Uterus (tissue), 2 donors: ENCODE measurements at regions not wholly inside any gene's neighbourhood (a gene's known extent, or its start where the extent isn't known, plus 50 kb on each side); places are given as distances from the start of the nearest gene placed in this dataset.

ENCODE experiments used
- CTCF ChIP-seq, 4 experiments: fragments of 200-600 bp in 2 of 4; fragments of 450-650 bp in 2 of 4; sonication (generic) in 2 of 4; IDR thresholded peaks; one replicate each; pipeline ENCODE4 v1.5.1; 2016 to 2019; ENCODE audit warnings: antibody characterized with exemption in 4 of 4, mild to moderate bottlenecking in 2 of 4, moderate library complexity in 1 of 4
- POLR2A ChIP-seq, 2 donors: fragments of 450-650 bp; IDR thresholded peaks; one replicate each; pipeline ENCODE4 v1.6.1; 2016; ENCODE audit warnings: antibody characterized with exemption in 2 of 2, mild to moderate bottlenecking in 1 of 2, moderate library complexity in 1 of 2

- TF ChIP-seq CTCF (IDR thresholded peaks at IDR 0.05) (no peak), POLR2A (IDR thresholded peaks at IDR 0.05) (no peak)
These were observed 213.3 kb upstream of the INTU start for GRCh38 chr4:127419431-127419830.
